Panc1 (cell line): ENCODE measurements at regions not wholly inside any gene's neighbourhood (a gene's known extent, or its start where the extent isn't known, plus 50 kb on each side); places are given as distances from the start of the nearest gene placed in this dataset.

Source experiments
- ATAC-seq: fragments of 200-7000 bp; cut with Tn5 transposase; 2 replicates; pipeline ENCODE4 v1.9.1; 2020; ENCODE audit warnings: mild to moderate bottlenecking, moderate library complexity
- BruUV-seq: library from RNA; stranded (reverse); fragments of 400-500 nt; replicated peaks from 2 replicates; lab custom pipeline; 2021; lab: Mats Ljungman, UMichigan
- CTCF ChIA-PET: fragments of 300-600 bp; sonication (Branson Sonifier 250); formaldehyde crosslinking; loops from one replicate; lab custom pipeline; 2022; ENCODE audit warnings: antibody characterized with exemption; lab: Charles Lee
- POLR2A ChIA-PET: fragments of 300-600 bp; sonication (Branson Sonifier 250); formaldehyde crosslinking; loops from one replicate; lab custom pipeline; 2022; ENCODE audit warnings: antibody characterized with exemption; lab: Charles Lee
- DNase-seq: peaks from one replicate; pipeline ENCODE4 v3.0.0-alpha.2; 2010; ENCODE audit warnings: low read depth, low spot score
- H3K27ac ChIP-seq: 2 replicates; pipeline ENCODE4 v1.5.1; 2011; ENCODE audit warnings: mild to moderate bottlenecking, low read length, inconsistent platforms
- H3K27me3 ChIP-seq: fragments of 200-500 bp; sonication (Bioruptor generic); 2 replicates; pipeline ENCODE4 v1.6.0; 2014; ENCODE audit warnings: low read length, inconsistent platforms; ENCODE audit not compliant: control insufficient read depth, insufficient read depth
- H3K36me3 ChIP-seq: fragments of 200-500 bp; sonication (Bioruptor generic); 2 replicates; pipeline ENCODE4 v1.5.1; 2014; ENCODE audit warnings: inconsistent platforms, mild to moderate bottlenecking, low read length, moderate library complexity; ENCODE audit not compliant: control insufficient read depth, insufficient read depth
- H3K4me1 ChIP-seq: 2 replicates; pipeline ENCODE4 v1.5.1; 2011; ENCODE audit warnings: inconsistent platforms, mild to moderate bottlenecking, low read length, moderate library complexity; ENCODE audit not compliant: control insufficient read depth, insufficient read depth
- H3K4me3 ChIP-seq, 2 experiments: 2 replicates each; pipeline ENCODE4 v1.5.1; 2011 to 2012; ENCODE audit warnings: low read depth in 2 of 2, low read length in 2 of 2, mild to moderate bottlenecking in 2 of 2, inconsistent platforms in 1 of 2, moderate library complexity in 1 of 2
- H3K9me3 ChIP-seq: fragments of 200-500 bp; sonication (Bioruptor generic); 2 replicates; pipeline ENCODE4 v1.5.1; 2014; ENCODE audit warnings: low read depth, mild to moderate bottlenecking, inconsistent platforms, low read length, moderate library complexity; ENCODE audit not compliant: control insufficient read depth, insufficient read depth
- POLR2AphosphoS5 ChIP-seq: IDR thresholded peaks from 2 replicates; pipeline ENCODE4 v1.6.1; 2012; ENCODE audit warnings: mild to moderate bottlenecking, low read depth, low read length, moderate library complexity
- SIN3A ChIP-seq: IDR thresholded peaks from 2 replicates; pipeline ENCODE4 v1.6.1; 2012; ENCODE audit warnings: low read depth, mild to moderate bottlenecking, low read length, moderate library complexity, borderline replicate concordance; ENCODE audit not compliant: insufficient read depth
- TCF7L2 ChIP-seq: IDR thresholded peaks from 2 replicates; pipeline ENCODE4 v1.6.1; 2011; ENCODE audit warnings: mild to moderate bottlenecking, low read depth, low read length, inconsistent platforms
- in situ Hi-C: cut with HindIII; loops from 2 replicates; pipeline ENCODE4 v1.10.0; 2016; ENCODE audit warnings: low sequenced_read_pairs, low pct_unique_long_range_greater_than_20kb
- intact Hi-C: fragments of 100-400 bp; cut with micrococcal nuclease; formaldehyde crosslinking; loops from one replicate; pipeline ENCODE4 v1.10.0; 2022; ENCODE audit not compliant: unreplicated experiment
- TF ChIP-seq, protein P1 (sequence below): fragments of 450-650 bp; IDR thresholded peaks from 2 replicates; pipeline ENCODE4 v1.5.1; 2017; ENCODE audit warnings: mild to moderate bottlenecking
- TF ChIP-seq, protein P2 (sequence below), 2 experiments: IDR thresholded peaks; 2 replicates each; pipeline ENCODE4 v1.6.1; 2011 to 2012; ENCODE audit warnings: low read depth in 2 of 2, control low read depth in 1 of 2, low read length in 1 of 2, mild to moderate bottlenecking in 1 of 2, moderate library complexity in 1 of 2; ENCODE audit not compliant: insufficient read depth in 1 of 2

DNA sequence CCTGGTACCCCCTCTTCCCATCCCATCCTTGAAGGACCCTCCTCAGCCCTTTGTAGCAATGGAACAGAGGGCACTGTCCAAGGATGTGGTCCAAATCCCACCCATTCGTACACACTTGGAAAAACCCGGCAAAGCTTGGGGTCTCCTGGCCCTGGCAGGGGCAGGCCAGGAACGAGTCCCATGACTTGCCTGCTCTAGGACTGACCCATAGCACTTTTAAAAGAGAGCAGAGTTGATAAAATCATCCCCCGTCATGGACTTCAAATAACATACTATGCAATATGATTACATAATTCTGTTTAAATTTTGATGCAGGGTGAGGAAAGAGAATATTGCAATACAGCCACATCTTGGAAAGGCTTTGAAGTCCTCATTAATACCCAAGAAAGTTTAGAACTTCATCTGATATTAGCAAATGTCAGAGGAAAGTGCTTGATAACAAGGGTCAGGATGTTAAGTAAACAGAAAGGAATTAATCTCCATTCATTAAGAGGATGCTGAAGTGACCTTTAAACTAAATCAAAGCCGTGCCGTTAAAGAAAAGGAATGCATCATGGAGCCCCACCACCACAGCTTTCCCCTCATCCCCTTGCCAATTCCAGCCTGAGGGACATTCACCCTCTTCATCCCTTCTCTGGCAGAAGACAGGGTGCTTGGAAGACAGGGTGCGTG, 60.7 kb upstream of the NXT1 start:
- H3K9me3 ChIP-seq = no peaks in the 10 kb centered on the region
- DNase-seq (no peak), ATAC-seq (no peak)
- H3K27me3 ChIP-seq = no peaks in the 10 kb centered on the region
- no peak overlapping the region for H3K27ac ChIP-seq
- TF ChIP-seq POLR2AphosphoS5 = no peak
- no peak for TF ChIP-seq SIN3A
- TF ChIP-seq, protein P1, sequence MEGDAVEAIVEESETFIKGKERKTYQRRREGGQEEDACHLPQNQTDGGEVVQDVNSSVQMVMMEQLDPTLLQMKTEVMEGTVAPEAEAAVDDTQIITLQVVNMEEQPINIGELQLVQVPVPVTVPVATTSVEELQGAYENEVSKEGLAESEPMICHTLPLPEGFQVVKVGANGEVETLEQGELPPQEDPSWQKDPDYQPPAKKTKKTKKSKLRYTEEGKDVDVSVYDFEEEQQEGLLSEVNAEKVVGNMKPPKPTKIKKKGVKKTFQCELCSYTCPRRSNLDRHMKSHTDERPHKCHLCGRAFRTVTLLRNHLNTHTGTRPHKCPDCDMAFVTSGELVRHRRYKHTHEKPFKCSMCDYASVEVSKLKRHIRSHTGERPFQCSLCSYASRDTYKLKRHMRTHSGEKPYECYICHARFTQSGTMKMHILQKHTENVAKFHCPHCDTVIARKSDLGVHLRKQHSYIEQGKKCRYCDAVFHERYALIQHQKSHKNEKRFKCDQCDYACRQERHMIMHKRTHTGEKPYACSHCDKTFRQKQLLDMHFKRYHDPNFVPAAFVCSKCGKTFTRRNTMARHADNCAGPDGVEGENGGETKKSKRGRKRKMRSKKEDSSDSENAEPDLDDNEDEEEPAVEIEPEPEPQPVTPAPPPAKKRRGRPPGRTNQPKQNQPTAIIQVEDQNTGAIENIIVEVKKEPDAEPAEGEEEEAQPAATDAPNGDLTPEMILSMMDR = no peak
- TF ChIP-seq, protein P2, sequence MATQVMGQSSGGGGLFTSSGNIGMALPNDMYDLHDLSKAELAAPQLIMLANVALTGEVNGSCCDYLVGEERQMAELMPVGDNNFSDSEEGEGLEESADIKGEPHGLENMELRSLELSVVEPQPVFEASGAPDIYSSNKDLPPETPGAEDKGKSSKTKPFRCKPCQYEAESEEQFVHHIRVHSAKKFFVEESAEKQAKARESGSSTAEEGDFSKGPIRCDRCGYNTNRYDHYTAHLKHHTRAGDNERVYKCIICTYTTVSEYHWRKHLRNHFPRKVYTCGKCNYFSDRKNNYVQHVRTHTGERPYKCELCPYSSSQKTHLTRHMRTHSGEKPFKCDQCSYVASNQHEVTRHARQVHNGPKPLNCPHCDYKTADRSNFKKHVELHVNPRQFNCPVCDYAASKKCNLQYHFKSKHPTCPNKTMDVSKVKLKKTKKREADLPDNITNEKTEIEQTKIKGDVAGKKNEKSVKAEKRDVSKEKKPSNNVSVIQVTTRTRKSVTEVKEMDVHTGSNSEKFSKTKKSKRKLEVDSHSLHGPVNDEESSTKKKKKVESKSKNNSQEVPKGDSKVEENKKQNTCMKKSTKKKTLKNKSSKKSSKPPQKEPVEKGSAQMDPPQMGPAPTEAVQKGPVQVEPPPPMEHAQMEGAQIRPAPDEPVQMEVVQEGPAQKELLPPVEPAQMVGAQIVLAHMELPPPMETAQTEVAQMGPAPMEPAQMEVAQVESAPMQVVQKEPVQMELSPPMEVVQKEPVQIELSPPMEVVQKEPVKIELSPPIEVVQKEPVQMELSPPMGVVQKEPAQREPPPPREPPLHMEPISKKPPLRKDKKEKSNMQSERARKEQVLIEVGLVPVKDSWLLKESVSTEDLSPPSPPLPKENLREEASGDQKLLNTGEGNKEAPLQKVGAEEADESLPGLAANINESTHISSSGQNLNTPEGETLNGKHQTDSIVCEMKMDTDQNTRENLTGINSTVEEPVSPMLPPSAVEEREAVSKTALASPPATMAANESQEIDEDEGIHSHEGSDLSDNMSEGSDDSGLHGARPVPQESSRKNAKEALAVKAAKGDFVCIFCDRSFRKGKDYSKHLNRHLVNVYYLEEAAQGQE (IDR thresholded peaks at IDR 0.05; ENCODE audit: insufficient read depth in 1 of 2, low read depth in 2 of 2, low read length in 1 of 2) = no peak
- TF ChIP-seq TCF7L2 = no peak
- intact Hi-C loops (no loop called here), in situ Hi-C loops (no loop called here)
- no peak overlapping the region for H3K4me3 ChIP-seq
- BruUV-seq = no TSS peak
- ChIA-PET POLR2A (no interaction called here), CTCF (no interaction called here)
- H3K4me1 ChIP-seq = no peaks in the 10 kb centered on the region
- H3K36me3 ChIP-seq = no peaks in the 10 kb centered on the region

DNA sequence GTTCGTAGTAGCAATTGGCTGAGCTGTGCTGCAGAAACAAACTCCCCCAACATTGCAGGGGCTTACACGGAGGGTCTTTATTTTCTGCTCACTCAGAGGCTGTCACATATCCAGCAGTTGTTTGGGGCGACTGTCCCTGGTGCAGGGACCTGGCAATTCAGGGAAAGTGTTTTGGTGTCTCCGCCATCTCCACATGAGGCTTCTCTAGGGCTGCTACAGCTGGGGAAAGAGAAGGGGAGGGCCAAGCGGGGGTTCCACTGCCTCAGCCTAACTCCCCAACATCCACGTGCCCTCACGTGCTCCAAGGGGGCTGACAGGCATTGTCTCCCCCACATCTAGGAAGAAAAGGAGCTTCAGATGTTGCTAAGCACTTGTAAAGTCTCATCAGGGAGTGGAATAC, 61.3 kb upstream of the NXT1 start:
- in situ Hi-C loops = no loop called here
- intact Hi-C loops = no loop called here
- Histone ChIP-seq H3K36me3 (no peaks in the 10 kb centered on the region), H3K27me3 (no peaks in the 10 kb centered on the region), H3K4me3 (no peak overlapping the region), H3K27ac (no peak overlapping the region), H3K4me1 (no peaks in the 10 kb centered on the region), H3K9me3 (no peaks in the 10 kb centered on the region)
- POLR2A ChIA-PET = no interaction called here
- no TSS peak for BruUV-seq
- ATAC-seq (no peak), DNase-seq (no peak)
- TF ChIP-seq POLR2AphosphoS5 (no peak), TCF7L2 (no peak), SIN3A (no peak)
- TF ChIP-seq, protein P1 = no peak
- TF ChIP-seq, protein P2 (IDR thresholded peaks at IDR 0.05; ENCODE audit: insufficient read depth in 1 of 2, low read depth in 2 of 2, low read length in 1 of 2) = no peak
- CTCF ChIA-PET = no interaction called here
